DMS153 (cell line): ENCODE measurements at regions not wholly inside any gene's neighbourhood (a gene's known extent, or its start where the extent isn't known, plus 50 kb on each side); places are given as distances from the start of the nearest gene placed in this dataset.

Experiments used
- DNase-seq: peaks from one replicate; lab custom pipeline; 2025; lab: John Stamatoyannopoulos, UW

DNA sequence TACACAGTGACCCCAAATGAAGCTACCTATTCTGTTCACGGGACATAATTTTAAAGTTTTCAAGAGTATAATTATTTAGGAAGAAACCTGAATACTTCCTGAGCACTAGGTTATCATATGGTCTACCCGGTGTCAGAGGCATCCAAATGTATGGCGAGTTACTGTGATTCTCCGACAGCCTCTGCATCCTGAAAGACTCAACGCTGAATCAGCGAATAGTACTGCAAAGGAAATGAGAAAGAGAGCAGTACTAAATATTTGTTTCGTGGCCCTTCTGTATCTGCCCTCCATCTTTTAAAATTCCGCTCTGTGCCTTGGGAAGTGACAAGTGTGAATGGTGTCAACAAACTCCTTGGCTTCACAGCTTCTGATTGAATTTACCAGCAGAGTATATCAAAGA lies 358.0 kb upstream of the ZEB2 start:
- no peak for DNase-seq

DNA sequence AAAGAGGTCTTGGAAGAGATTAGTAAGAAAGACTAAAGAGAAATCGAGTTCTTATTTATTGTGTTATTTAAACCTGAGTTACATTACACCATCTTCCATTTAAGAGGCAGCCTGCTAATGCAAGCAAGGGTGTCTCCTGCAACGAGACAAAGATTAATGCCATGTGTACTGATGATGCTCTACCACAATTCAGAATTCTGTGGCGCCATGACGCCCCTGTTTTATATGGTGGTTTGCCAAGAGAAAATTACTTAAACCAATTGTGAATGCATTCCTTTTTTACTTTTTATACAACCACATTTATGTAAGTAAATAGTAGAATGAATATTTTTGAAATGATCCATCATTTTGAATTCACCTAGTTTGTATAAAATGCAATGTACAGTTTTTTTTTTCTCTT lies 356.1 kb upstream of the ZEB2 start:
- no peak for DNase-seq

DNA sequence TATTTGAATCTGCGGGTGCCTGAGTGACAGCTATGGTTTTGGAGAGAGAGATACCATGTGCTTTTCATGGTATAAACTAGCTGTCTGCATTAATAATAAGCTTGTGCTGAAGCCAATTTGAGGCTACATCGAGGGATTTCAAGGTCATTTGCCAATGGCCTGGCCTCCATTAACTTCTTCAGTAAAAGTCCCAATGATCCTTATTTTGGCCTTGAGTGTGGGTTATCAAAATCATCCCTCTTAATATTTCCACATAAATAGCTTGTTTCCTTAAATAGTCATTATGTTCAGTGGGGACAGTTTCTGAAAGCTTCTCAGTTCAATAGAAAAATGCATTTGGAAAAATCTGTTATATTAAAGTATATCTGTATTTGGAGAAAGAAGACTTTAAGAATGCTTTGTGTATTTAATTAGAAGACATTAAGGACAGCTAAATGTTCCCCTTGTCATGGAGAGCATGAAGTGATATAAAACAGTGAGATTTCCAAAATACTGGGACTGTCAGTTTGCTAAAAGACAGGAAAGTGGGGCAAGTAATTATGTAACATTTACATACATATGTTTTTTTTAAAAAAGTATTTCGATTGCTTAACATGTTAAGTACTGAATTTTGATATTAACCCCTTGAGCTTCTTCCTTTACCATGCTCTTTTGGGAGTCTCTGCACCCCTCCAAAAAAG lies 355.5 kb upstream of the ZEB2 start:
- no peak for DNase-seq

DNA sequence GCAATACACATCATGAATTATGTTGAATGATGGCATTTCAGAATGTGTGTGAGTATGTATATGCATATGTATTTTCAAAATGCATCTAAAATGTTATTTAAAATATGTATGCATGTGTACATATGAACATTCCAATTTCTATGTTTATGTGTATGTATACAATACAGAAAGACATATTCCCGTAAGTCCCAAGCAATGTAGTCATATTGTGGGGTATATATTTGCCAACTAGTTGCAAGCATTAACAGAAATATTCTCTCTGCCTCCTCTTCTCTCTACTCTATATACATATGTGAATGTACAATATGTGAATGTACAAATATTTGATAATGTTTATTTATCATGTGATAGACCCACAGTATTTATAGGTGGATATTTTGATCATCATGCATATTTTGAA lies 345.8 kb upstream of the ZEB2 start:
- no peak for DNase-seq

DNA sequence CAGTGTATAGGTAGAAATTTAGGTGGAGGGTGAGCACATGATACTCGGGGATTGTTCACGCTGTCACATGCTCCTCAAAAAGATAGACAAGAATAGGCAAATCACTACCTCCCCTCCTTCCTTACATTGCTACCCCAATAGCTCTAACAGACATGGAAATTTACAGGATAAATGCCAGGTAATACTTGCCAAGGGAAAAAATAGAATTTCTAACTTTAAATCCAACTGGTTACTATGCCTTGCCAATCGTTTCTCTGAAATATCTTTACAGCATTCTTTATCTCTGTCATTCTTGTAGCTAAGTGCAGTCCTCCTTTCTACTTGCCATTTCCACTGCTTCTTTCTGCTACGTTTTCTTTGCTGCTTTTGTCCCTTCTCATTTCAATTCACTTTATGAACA lies 339.8 kb upstream of the ZEB2 start:
- no peak for DNase-seq

DNA sequence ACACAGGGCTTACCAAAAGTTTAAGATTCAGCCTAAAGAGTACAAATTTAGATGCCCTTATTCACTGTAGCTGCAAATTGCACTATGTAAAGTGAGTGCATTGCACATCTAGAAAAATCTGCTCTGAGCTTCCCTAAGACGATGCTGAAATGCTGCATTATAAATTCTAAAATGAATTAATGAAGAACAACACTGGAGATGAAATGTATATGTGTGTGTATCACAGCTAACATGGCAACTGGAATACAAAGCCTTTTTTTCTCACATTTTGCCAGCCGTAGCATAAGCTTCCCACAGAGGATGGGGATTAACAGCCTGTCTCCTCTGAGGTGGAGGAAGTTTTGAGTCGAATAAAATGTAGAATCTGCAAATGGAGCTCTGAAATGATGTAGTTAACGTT lies 338.3 kb upstream of the ZEB2 start:
- no peak for DNase-seq

DNA sequence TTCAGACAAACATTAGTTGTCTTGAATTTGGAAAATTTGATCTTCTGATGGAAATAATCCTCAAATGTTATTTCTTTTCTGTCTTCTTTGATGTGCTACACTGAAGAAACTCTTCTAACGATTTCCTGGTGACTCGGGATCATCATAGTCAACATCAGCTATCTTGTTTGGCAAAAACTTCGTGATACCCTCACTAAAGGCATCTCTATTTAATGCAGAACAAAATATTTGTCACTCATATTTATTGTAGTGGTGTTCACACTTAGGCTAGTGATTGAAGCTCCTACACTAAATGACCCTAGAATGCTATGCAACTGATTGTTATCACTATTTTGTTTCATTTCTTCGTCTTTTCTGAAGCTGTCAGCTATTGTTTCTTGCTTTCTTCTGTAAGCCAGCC lies 334.7 kb upstream of the ZEB2 start:
- DNase-seq = no peak

DNA sequence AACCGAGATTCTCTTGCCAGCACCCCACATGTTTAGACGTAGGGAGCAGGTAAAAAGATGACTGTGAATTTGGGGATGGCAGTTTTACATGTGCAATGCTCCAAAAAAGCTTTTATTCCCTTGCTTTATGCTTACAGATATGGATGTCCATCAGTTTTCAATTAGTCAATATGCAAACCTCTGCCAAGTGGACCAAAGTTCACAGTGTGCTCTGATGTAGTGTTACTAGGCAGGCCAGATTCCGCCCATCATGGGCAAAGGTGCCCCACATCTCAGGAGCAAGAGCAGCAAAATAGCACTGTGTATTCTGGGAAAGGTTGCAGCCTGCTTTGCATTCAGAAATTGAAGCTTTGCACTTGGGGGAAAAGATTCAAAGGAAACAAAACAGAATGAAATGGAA lies 329.7 kb upstream of the ZEB2 start:
- DNase-seq = no peak

DNA sequence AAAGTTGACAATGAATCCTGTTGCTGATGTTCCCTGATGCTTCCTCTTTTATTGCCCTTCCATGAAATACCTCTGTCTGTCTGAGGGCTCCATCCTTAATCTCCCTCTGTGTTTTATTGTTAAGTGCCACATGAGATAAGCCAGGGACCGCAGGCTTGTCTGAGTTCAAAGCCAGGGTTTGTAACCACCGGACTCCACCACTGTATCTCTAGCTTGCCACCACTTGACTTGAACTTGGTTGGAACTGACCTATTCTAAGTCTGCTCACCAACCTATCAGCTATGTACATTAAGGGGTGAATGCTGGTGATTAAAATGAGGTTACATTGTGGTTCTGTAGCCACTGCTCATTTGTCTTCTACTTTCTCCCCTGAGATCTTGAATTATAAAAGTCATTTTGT lies 328.5 kb upstream of the ZEB2 start:
- DNase-seq = no peak

DNA sequence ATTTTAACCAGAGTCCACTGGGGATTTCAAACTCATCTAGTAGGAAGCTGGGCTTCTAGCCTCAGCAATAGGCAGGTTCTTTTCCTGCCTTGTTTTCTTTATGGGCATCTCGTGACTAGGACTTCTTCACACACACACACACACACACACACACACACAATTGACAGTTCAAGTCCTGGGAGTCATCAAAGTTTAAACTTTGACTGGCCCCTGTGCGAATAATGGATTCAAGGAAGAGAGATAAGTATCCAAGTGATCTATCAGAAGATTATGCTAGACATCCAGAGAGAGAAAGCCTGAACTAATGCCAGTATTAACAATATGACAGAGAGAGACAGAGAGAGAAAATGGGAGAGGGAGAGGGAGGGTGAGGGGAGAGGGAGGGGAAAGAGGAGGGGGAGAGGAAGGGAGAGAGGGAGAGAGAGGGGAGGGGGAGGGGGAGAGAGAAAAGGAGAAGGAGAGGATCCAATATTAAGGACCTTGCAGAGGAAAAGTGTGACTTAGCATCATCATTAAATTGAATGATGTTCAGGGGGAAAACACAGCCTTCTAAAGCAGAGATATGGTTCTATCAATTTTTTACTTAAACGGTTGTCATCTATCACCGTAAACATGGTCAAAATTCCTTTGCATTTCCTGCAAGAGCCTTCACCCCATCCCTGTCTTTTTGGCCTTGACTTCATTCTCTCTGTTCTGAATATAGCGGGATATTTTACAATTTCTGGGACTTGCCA lies 327.6 kb upstream of the ZEB2 start:
- no peak for DNase-seq

DNA sequence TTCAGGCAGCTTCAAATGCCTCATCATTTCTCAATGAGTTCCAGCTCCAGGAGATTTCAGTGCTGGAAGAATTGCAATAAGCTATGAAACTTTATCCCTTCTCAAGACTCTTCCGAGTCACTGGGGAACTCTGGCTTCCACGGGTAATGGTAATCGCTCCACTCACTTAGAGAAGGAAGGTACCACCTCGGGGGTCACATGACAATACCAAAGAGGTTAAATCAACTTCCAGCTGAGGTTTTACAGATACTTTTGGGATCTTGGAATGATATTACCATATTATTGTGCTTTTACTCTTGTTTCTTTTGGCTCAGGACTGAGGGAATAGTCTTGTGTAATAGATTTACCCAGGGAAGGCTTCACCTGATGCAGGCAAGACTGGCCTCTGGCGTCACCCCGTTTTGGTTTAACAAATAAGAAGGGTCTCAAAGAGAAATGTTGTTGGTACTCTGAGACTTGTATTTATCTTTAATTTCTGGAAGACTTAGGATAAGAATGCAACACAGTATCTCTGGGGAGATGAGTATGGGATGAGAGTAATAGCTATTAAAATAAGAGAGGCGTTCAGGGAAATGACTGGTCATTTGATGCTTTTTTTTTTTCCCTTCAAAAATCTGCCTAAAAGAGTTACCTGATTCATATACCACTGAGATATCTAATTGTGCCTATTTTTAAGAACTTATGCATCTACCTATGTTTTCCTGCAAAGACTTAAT lies 316.9 kb upstream of the ZEB2 start:
- DNase-seq = no peak

DNA sequence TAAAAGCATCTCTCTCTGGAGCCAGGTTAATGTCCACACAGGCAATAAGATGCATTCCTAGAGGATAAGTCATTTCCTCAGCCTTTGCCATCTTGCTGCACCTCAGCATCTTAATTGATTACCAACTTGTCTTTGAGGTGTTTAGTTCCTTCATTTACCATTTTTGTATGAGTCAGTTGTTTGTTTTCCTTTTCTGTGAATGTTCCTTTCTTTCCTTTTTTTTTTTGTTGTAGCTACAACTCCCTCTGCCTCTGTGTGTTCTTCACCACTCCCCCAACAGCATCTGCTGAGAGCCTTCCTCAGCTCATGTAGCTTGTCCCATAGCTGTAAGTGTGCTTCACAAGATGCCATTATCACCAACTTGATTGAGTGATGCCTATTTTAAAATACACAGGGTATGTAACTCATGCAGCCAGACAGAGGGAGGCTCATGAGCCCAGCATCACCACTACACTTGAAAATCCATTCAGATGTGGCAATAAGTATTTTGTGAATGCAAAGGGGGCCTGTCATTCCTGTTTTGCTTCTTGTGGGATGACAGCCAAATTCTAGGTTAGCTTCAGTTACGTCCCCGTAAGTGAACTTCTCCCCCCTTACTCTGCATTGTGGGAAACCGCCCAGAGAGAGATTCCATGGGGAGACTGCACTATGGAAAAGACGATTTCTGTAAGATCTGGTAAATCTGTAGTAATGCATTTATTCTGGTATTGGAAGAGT lies 315.9 kb upstream of the ZEB2 start:
- no peak for DNase-seq

DNA sequence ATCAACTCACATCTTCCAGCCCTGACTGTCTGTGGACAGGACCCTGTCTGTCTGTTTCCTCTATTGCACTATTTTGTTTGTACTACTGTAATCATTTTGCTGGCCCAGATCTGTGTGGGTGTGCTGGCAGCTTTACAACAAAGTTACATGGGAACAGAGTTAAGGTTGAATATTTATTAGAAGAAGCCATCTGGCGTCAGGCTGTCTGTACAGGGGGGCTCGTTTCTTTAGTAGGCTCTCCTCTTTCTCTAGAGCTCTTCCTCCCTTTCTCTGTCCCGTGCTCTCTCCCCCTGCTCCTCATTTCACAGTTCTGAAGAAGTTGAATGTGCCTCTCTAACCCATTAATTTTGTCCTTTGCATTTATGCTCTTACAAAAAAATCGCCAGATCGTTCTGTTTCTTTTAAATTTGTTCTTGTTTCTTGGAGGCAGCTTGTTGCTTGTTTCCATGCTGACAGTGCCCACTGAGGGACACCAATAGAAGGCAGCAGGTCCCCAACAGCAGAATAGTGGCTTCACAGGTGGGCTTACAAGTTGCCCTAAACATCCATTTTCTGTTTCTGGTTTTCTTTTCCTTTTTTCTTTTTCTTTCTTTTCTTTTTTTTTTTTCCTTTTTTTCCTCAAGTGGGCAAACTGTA lies 315.2 kb upstream of the ZEB2 start:
- no peak for DNase-seq

DNA sequence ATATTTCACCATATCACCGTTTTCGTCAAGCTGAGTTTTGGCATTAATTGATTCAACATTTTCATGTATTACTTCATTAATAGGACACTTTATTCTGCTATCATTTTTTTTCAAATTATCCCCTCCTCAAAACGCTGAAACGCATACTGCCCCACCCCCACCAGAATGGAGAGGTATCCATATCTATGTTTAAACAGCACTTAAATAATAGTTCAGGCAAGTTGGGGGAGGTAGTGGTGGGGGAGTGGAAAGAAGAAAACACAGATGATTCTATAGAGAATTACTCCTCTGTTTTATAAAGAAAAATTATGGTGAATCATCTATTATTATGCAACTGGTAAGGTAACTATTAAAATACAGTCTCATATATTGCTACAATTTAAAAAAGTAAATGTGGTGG lies 314.4 kb upstream of the ZEB2 start:
- no peak for DNase-seq

DNA sequence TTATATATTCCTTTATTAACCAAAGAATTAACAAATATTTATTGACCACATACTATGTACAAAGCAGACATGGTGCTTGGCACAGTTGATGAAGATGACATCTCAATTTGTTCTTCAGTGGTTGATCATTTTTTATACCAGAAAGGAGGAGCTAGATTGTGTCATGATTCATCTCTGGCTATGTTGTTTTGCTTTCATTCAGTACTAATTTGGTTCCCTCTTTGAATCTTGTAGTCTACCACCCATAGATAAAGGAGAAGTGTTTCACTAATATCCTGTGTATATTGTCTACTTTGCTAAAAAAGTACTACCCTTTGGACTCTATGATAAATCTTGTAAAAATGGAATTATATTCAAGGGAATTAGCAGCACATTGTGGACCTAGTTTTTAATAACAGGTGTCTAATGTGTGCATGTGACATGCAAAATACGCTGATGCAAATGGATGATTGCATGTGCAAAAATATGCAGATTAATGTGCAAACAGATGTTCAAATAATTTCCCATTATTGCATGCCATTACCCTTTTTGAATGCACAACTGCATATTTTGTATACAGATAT lies 313.2 kb upstream of the ZEB2 start:
- DNase-seq = no peak

DNA sequence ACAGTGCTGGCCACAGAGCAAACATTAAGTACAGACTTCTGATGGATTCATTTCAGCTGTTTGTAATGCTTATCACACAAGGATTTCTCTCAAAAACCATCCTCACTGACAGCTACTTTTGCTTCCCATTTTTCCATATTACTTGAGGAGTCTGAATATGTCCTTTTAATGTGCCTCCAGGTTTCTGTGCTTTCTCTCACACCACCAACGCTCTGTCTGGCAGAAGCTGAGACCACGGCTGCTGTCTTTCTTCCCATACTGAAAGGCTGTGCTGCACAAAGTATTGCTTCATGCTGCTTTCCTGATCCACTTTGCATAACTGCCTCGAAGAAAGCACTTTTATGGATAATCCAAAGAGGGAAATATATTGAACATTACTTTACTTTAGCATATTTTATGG lies 312.1 kb upstream of the ZEB2 start:
- DNase-seq = no peak

DNA sequence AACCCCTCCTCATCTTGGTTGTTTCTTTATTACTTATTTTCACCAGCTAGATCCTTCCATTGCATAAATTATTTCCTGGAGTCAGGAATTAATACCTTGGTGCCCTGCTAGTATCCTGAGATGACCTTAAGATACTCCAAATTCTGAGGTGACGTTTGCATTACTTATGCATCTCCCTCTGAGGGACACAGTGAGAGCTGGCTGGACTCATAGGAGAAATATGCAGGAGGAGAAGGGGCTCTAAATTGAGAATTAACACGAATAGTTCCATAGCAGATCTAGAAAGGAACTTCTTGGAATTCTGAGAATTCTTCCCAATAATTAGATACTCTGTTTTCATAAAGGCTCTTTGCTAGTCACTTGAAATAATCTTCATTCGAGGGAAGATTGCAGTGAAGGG lies 310.6 kb upstream of the ZEB2 start:
- DNase-seq = no peak

DNA sequence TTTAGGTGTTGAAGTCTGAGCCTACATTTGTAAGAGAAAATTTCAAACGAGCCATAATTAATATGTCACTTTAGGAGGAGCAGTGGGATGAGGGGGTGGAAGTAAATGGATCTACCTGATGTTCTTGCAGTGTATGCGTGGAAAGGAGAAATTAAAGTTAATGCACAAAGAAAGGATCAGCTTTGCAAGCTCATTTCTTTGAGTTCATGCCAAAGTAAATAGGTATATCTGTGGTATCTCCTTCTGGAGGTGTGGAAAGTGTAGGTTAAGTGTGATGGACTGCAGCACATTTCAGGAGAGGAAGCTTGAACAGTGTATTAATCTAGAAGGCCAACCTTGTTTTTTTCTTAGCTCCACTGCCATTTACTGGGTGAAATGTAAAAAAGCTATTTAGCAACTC lies 307.5 kb upstream of the ZEB2 start:
- DNase-seq = no peak

DNA sequence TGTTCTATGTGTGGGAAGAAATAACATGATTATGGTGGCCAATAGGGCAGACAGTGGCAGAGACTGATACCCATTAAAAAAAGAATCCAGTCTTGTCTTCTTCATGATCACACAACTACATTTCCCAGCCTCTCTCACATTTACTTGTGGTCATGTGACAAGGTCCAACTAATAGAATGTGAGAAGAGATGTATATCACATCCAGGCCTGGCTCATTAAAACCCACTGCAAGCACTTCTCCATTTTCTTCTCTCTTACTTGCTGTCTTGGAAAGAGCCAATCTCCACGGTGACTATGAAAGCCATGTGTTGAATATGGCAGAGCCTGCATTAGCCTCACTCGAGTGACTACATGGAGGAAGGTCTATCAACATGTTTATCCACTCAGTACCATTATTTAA lies 306.2 kb upstream of the ZEB2 start:
- DNase-seq = no peak

DNA sequence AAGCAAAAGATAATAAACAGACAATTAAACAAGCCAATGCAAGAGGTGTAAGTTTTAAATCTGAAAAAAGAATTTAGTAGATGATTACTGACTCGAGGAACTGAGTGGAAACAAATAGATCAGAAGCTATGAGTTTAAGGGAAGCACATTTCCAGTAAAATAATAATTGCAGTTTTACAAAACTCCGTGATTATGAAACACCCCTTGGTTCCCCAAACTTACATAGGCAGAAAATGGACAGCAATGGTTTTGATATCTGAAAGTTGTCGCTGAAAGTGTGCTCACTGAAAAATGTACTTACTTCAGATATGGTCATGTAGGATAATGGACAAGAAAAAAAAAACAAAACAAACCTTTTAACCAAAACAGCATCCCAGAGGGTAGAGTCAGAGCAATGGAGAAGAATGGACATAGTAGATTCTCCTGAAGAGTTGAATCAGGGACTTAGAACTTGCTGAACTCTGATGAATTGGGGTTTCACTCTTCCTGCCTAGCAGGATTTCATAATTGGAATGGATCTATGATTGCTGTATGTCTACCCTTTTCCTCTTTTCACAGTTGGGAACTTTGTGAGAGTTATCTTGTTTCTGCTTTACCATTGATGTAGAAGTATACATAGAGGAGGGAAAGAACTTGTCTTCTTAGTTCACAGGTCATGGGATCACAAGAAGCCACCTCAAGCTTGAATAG lies 305.6 kb upstream of the ZEB2 start:
- DNase-seq = no peak

DNA sequence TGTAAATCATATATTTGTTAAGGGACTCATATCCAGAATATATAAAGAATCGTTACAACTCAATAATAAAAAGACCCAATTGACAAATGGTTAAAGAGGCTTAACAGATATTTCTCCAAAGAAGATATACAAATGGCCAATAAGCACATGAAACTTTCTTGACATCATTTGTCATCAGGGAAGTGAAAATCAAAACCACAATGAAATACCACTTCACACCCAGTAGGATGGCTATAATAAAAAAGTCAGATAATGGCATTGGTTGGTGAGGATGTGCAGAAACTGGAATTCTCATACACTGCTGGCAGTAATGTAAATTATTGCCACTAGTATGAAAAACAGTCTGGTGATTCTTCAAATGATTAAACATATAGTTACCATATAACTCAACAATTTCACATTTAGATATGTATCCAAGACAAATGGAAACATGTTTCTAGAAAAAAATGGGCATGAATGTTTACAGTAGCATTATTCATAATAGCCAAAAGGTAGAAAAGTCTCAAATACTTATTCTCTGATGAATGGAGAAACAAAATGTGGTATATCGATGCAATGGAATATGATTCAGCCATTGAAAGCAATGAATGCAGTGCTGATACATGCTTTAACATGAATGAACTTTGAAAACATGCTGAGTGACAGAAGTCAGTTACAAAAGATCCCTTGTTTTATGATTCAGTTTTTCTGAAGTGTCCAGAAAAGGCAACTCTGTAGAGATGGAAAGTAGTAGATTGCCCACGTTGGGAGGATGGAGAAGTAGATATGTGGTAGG lies 304.6 kb upstream of the ZEB2 start:
- no peak for DNase-seq
